A172 (cell line): ENCODE measurements at regions not wholly inside any gene's neighbourhood (a gene's known extent, or its start where the extent isn't known, plus 50 kb on each side); places are given as distances from the start of the nearest gene placed in this dataset.

Source experiments
- DNase-seq: peaks from one replicate; pipeline ENCODE4 v3.0.0-alpha.2; 2015; ENCODE audit warnings: low spot score

- DNase-seq = no peak
Measured at GRCh38 chr5:3542769-3543168, 52.9 kb upstream of the IRX1 start.

- peak; percentile 25 for DNase-seq
Measured at GRCh38 chr5:3542158-3542557, 53.5 kb upstream of the IRX1 start.

GRCh38 chr5:3538886-3539285, 56.7 kb upstream of the IRX1 start:
- DNase-seq = no peak

- no peak for DNase-seq
Measured at GRCh38 chr5:3537942-3538341, 57.7 kb upstream of the IRX1 start.

GRCh38 chr5:3535414-3536211, 60.0 kb upstream of the IRX1 start:
- DNase-seq = no peak

- no peak for DNase-seq
Measured at GRCh38 chr5:3534997-3535396, 60.6 kb upstream of the IRX1 start.

- no peak for DNase-seq
Measured at GRCh38 chr5:3531320-3531986, 64.2 kb upstream of the IRX1 start.

- no peak for DNase-seq
Measured at GRCh38 chr5:3530251-3530650, 65.4 kb upstream of the IRX1 start.

- no peak for DNase-seq
Measured at GRCh38 chr5:3526551-3527185, 69.0 kb upstream of the IRX1 start.

- no peak for DNase-seq
Measured at GRCh38 chr5:3522491-3522890, 73.1 kb upstream of the IRX1 start.

GRCh38 chr5:3518576-3518975, 77.1 kb upstream of the IRX1 start:
- no peak for DNase-seq

GRCh38 chr5:3518051-3518450, 77.6 kb upstream of the IRX1 start:
- DNase-seq = no peak

GRCh38 chr5:3517348-3517747, 78.3 kb upstream of the IRX1 start:
- DNase-seq = no peak

- no peak for DNase-seq
Measured at GRCh38 chr5:3512361-3513095, 83.1 kb upstream of the IRX1 start.

GRCh38 chr5:3511934-3512333, 83.7 kb upstream of the IRX1 start:
- DNase-seq = no peak

- no peak for DNase-seq
Measured at GRCh38 chr5:3511519-3511918, 84.1 kb upstream of the IRX1 start.

- DNase-seq = no peak
Measured at GRCh38 chr5:3510642-3511417, 84.8 kb upstream of the IRX1 start.

- no peak for DNase-seq
Measured at GRCh38 chr5:3509290-3509689, 86.3 kb upstream of the IRX1 start.

- DNase-seq = no peak
Measured at GRCh38 chr5:3508395-3508794, 87.2 kb upstream of the IRX1 start.

GRCh38 chr5:3490957-3491507, 104.6 kb upstream of the IRX1 start:
- DNase-seq = no peak

- no peak for DNase-seq
Measured at GRCh38 chr5:3489239-3489843, 106.3 kb upstream of the IRX1 start.
